Ishikawa (cell line): ENCODE measurements at regions not wholly inside any gene's neighbourhood (a gene's known extent, or its start where the extent isn't known, plus 50 kb on each side); places are given as distances from the start of the nearest gene placed in this dataset.

Experiments used
- CEBPB ChIP-seq: IDR thresholded peaks from 2 replicates; pipeline ENCODE4 v1.6.1; 2012
- CREB1 ChIP-seq: IDR thresholded peaks from 2 replicates; pipeline ENCODE4 v1.6.1; 2012; ENCODE audit warnings: low read depth
- EGR1 ChIP-seq: IDR thresholded peaks from 2 replicates; pipeline ENCODE4 v1.6.1; 2012
- EP300 ChIP-seq: IDR thresholded peaks from 2 replicates; pipeline ENCODE4 v1.6.1; 2012; ENCODE audit warnings: borderline replicate concordance
- FOXM1 ChIP-seq: IDR thresholded peaks from 2 replicates; pipeline ENCODE4 v1.6.1; 2012; ENCODE audit warnings: low read depth, borderline replicate concordance
- MAX ChIP-seq: IDR thresholded peaks from 2 replicates; pipeline ENCODE4 v1.6.1; 2012
- NFIC ChIP-seq: IDR thresholded peaks from 2 replicates; pipeline ENCODE4 v1.6.1; 2012
- RAD21 ChIP-seq: IDR thresholded peaks from 2 replicates; pipeline ENCODE4 v1.6.1; 2012; ENCODE audit warnings: low read depth
- REST ChIP-seq: IDR thresholded peaks from 2 replicates; pipeline ENCODE4 v1.6.1; 2012; ENCODE audit warnings: low read depth, mild to moderate bottlenecking
- TAF1 ChIP-seq: IDR thresholded peaks from 2 replicates; pipeline ENCODE4 v1.6.1; 2012; ENCODE audit warnings: low read depth, mild to moderate bottlenecking
- TCF12 ChIP-seq: IDR thresholded peaks from 2 replicates; pipeline ENCODE4 v1.6.1; 2012; ENCODE audit warnings: low read depth
- TEAD4 ChIP-seq: IDR thresholded peaks from 2 replicates; pipeline ENCODE4 v1.6.1; 2012
- USF1 ChIP-seq: IDR thresholded peaks from 2 replicates; pipeline ENCODE4 v1.6.1; 2012
- YY1 ChIP-seq: IDR thresholded peaks from 2 replicates; pipeline ENCODE4 v1.6.1; 2012; ENCODE audit warnings: low read depth
- ZBTB7A ChIP-seq: IDR thresholded peaks from 2 replicates; pipeline ENCODE4 v1.6.1; 2012; ENCODE audit warnings: low read depth

GRCh38 chr22:48071305-48071704 lies 1308.9 kb downstream of the TBC1D22A start:
- TF ChIP-seq EP300 (no peak), TCF12 (no peak), REST (no peak)

- TF ChIP-seq REST, result no peak
- no peak for TF ChIP-seq TCF12
- no peak for TF ChIP-seq YY1
- TF ChIP-seq ZBTB7A, result no peak
- TF ChIP-seq CREB1, result no peak
- TF ChIP-seq EP300, result no peak
- TF ChIP-seq TAF1, result no peak
- no peak for TF ChIP-seq RAD21
- no peak for TF ChIP-seq NFIC
- TF ChIP-seq FOXM1, result no peak
- TF ChIP-seq CEBPB, result no peak
- TF ChIP-seq EGR1, result no peak
- no peak for TF ChIP-seq TEAD4
- no peak for TF ChIP-seq MAX
- no peak for TF ChIP-seq USF1
Measured at GRCh38 chr22:48070760-48071159, 1308.3 kb downstream of the TBC1D22A start.

GRCh38 chr22:48070083-48070482 lies 1307.6 kb downstream of the TBC1D22A start:
- no peak for TF ChIP-seq TCF12
- TF ChIP-seq EP300, result no peak
- TF ChIP-seq FOXM1, result no peak
- TF ChIP-seq CEBPB, result no peak
- TF ChIP-seq MAX, result no peak
- no peak for TF ChIP-seq TAF1
- no peak for TF ChIP-seq USF1
- no peak for TF ChIP-seq ZBTB7A
- no peak for TF ChIP-seq REST
- no peak for TF ChIP-seq EGR1
- no peak for TF ChIP-seq CREB1
- no peak for TF ChIP-seq RAD21
- no peak for TF ChIP-seq TEAD4
- no peak for TF ChIP-seq YY1

GRCh38 chr22:48069256-48069655 lies 1306.8 kb downstream of the TBC1D22A start:
- TF ChIP-seq CREB1, result no peak
- TF ChIP-seq FOXM1, result no peak
- TF ChIP-seq YY1, result no peak
- no peak for TF ChIP-seq EP300
- TF ChIP-seq RAD21, result no peak
- no peak for TF ChIP-seq TAF1
- no peak for TF ChIP-seq ZBTB7A
- no peak for TF ChIP-seq MAX
- no peak for TF ChIP-seq TEAD4

- TF ChIP-seq ZBTB7A (no peak), NFIC (no peak)
Measured at GRCh38 chr22:48068323-48068885, 1306.0 kb downstream of the TBC1D22A start.
